ENCODE measurements at regions not wholly inside any gene's neighbourhood (a gene's known extent, or its start where the extent isn't known, plus 50 kb on each side); places are given as distances from the start of the nearest gene placed in this dataset.
A peak's percentile ranks its signal among the peaks of the same experiment; 100 is the strongest.
"Not testable (repeated sequence)": the region's sequence is repeated elsewhere in the genome, so short reads cannot be mapped to it uniquely, and the experiment has no call there.

GRCh38 chr2:224109751-224110150 lies 70.7 kb upstream of the SERPINE2 start:
- no peak for DNase-seq (ENCODE audit: low spot score)

- DNase-seq (ENCODE audit: low spot score): no peak
These were observed 67.7 kb upstream of the SERPINE2 start for GRCh38 chr2:224106794-224107193.

GRCh38 chr2:224104668-224105386 lies 65.7 kb upstream of the SERPINE2 start:
- DNase-seq (ENCODE audit: low spot score): no peak

- DNase-seq (ENCODE audit: low spot score): no peak
These were observed 64.6 kb upstream of the SERPINE2 start for GRCh38 chr2:224103651-224104050.

GRCh38 chr2:224102991-224103390 lies 63.9 kb upstream of the SERPINE2 start:
- DNase-seq (ENCODE audit: low spot score): no peak

DNA sequence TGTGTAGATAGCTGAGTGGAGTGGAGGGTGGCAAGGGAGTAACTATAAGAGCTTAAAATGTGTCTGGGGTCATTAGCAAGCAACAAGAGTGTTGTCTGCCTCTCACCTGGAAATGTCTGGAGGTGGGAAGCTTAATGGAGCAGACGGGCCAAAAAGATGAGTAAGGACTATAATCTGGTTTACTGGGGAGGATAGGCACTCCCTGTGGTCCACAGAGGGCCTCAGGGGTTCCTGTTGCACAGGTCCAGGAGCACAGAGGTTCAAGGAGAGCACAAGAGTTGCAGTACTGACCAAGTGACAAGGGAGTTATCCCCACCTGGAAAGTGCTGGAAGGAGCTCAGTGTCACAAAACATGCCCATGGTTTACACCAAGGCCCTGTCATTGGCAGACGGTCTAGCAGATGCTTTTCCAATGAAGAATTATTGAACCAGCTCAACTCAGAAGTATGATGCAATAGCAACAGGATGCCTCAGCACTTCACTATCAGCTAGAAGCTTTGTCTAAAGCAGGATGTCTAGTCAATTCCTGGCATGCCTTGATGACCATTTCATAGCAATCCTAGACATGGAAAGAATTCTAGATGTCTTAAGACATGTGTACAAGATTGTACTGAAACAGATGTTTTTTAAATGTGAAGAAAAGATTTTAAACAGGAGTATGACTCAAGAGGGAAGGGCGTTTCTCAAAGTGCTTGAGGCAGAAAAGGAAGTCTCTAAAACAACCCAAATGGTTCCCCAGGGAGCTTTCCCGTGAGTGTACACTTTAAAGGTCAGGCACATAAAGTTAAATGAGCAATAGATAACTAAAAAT lies 62.9 kb upstream of the SERPINE2 start:
- peak; percentile 64 for DNase-seq (ENCODE audit: low spot score)

DNA sequence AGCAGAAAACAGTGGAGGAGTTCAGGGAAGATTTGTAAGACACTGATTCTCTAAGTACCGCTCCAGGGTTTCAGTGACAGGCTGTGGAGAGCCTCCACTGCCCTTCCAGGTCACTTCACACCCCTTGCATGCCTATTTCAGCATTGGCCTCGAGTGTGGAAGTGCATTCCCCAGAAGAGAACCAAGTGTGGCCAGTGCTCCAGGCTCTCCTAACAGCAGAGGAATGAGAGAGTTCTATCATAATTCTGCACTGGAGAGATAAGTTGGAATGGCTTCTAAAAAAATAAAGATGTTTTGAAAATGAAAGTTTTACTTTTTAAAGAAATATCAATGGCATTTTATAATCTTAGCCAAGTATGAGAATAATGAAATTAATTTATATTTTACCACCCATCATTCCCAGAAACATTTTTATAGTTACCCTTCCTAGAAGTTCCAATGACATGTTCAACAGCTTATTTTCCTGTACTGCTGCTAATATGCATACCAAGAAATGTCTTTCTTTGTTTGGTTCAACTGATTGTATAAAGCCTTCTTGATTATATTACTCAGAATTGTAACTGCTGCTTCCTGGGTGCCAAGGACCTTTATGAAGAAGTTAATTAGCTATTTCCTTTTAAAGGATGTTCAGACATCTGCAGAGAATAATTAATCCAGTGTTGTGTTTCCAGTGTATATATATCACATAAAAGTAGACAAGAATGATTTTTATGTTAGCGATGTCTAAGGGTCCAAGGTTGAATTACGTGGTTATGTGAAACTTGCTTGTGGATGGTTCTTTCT lies 61.0 kb upstream of the SERPINE2 start:
- no peak for DNase-seq (ENCODE audit: low spot score)

GRCh38 chr2:224098481-224099230 lies 59.6 kb upstream of the SERPINE2 start:
- no peak for DNase-seq (ENCODE audit: low spot score)

GRCh38 chr2:224094413-224094812 lies 55.3 kb upstream of the SERPINE2 start:
- no peak for DNase-seq (ENCODE audit: low spot score)

DNA sequence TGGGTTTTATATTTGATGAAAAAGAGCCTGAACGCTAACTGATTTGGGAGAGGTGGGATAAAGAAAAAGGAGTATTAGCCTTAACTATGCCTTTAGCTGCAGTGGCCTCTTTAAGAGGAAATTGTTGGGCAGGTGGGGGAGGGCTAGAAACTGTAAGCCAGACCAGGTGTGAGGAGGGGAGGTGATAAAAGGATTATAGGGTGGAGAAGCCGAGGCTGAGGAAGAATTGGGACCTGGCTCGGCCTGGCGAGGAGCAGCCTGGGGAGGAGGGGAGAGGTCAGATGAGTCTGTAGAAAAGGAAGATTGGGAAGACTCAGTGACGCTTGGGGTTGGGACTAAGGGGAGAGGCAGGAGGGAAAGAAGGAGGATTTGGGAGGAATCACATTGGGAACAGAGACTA lies 52.6 kb upstream of the SERPINE2 start:
- DNase-seq (ENCODE audit: low spot score): not testable (repeated sequence)

GRCh38 chr2:224089606-224090005 lies 50.5 kb upstream of the SERPINE2 start:
- not testable (repeated sequence) for DNase-seq (ENCODE audit: low spot score)

Measured in A172 (cell line).